ENCODE measurements at regions not wholly inside any gene's neighbourhood (a gene's known extent, or its start where the extent isn't known, plus 50 kb on each side); places are given as distances from the start of the nearest gene placed in this dataset.

GRCh38 chr6:11320914-11321597 is 88.6 kb upstream of the NEDD9 start:
- Histone ChIP-seq H3K4me3 (ENCODE audit: low read depth in 1 of 2, low read length in 2 of 2) (no peak overlapping the region), H3K36me3 (ENCODE audit: insufficient read depth, low read length) (no peaks in the 10 kb centered on the region), H3K27me3 (ENCODE audit: insufficient read depth, low read length, poor library complexity) (no peaks in the 10 kb centered on the region), H3K9me3 (ENCODE audit: insufficient read depth, low read length, severe bottlenecking) (no peaks in the 10 kb centered on the region), H3K79me2 (ENCODE audit: insufficient read depth, low read length) (no peaks in the 10 kb centered on the region), H3K4me1 (ENCODE audit: insufficient read depth, low read length) (no peaks in the 10 kb centered on the region), H4K20me1 (ENCODE audit: insufficient read depth, low read length) (no peaks in the 10 kb centered on the region), H3K9ac (ENCODE audit: low read depth, low read length) (no peak overlapping the region), H2AFZ (ENCODE audit: low read depth, low read length) (no peak overlapping the region), H3K27ac (ENCODE audit: low read length) (no peak overlapping the region), H3K4me2 (ENCODE audit: insufficient read depth, low read length) (no peak overlapping the region)
- no peak for TF ChIP-seq CTCF (IDR thresholded peaks at IDR 0.05; ENCODE audit: borderline replicate concordance, extremely low read depth, low read length, poor library complexity, severe bottlenecking)
- TF ChIP-seq EZH2 (IDR thresholded peaks at IDR 0.05; ENCODE audit: borderline replicate concordance, low read depth, low read length, severe bottlenecking) = no peak
- DNase-seq (no peak), ATAC-seq (ENCODE audit: insufficient read depth, low read depth) (no peak)

DNA sequence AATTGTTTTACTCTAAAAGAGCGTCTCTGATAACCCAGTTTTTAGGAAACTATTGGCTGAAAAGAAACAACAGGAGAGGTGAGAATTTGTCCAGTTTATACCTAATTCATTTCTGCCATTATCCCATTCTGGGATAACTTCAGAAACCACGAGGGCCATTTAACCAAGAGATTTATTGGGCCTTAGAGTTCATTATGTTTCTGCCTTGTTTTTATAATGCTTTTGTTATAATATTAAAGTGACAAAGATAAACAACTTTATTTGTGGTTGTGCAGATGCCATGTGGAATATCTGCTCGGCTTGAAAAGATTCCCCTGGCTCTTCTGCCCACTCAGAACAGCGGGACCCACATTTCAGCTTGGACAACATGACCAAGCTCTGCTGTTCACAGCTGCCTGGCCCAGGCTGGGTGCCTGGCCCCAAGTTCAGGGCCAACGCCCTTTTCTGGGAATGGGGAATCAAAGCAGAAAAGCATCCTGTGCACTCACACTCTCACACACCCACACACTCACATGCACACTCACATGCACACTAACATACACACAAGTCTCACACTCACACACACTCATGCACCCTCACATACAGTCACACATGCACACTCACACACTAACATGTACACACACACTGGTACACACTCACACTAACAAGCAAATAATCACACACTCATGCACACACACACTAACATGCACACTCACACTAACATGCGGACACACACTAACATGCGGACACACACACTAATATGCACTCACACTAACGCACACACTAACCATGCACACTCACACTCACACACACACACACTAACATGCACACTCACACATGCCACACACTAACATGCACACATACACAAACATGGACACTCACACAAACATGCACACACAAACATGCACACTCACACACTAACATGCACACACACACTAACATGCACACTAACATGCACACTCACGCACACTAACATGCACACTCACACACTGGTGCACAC is 86.7 kb upstream of the NEDD9 start:
- H3K79me2 ChIP-seq (ENCODE audit: insufficient read depth, low read length) = no peaks in the 10 kb centered on the region
- H3K9me3 ChIP-seq (ENCODE audit: insufficient read depth, low read length, severe bottlenecking) = no peaks in the 10 kb centered on the region
- H3K9ac ChIP-seq (ENCODE audit: low read depth, low read length) = no peak overlapping the region
- DNase-seq (no peak), ATAC-seq (ENCODE audit: insufficient read depth, low read depth) (no peak)
- H3K4me3 ChIP-seq (ENCODE audit: low read depth in 1 of 2, low read length in 2 of 2) = no peak overlapping the region
- no peaks in the 10 kb centered on the region for H3K4me1 ChIP-seq (ENCODE audit: insufficient read depth, low read length)
- TF ChIP-seq CTCF (IDR thresholded peaks at IDR 0.05; ENCODE audit: borderline replicate concordance, extremely low read depth, low read length, poor library complexity, severe bottlenecking) (no peak), EZH2 (IDR thresholded peaks at IDR 0.05; ENCODE audit: borderline replicate concordance, low read depth, low read length, severe bottlenecking) (no peak)
- no peak overlapping the region for H3K4me2 ChIP-seq (ENCODE audit: insufficient read depth, low read length)
- H3K36me3 ChIP-seq (ENCODE audit: insufficient read depth, low read length) = no peaks in the 10 kb centered on the region
- no peak overlapping the region for H3K27ac ChIP-seq (ENCODE audit: low read length)
- no peak overlapping the region for H2AFZ ChIP-seq (ENCODE audit: low read depth, low read length)
- H4K20me1 ChIP-seq (ENCODE audit: insufficient read depth, low read length) = no peaks in the 10 kb centered on the region
- H3K27me3 ChIP-seq (ENCODE audit: insufficient read depth, low read length, poor library complexity) = no peaks in the 10 kb centered on the region

- Histone ChIP-seq H3K9me3 (ENCODE audit: insufficient read depth, low read length, severe bottlenecking) (no peaks in the 10 kb centered on the region), H4K20me1 (ENCODE audit: insufficient read depth, low read length) (no peaks in the 10 kb centered on the region), H3K27ac (ENCODE audit: low read length) (no peak overlapping the region), H3K27me3 (ENCODE audit: insufficient read depth, low read length, poor library complexity) (no peaks in the 10 kb centered on the region), H3K4me1 (ENCODE audit: insufficient read depth, low read length) (no peaks in the 10 kb centered on the region), H3K9ac (ENCODE audit: low read depth, low read length) (no peak overlapping the region), H2AFZ (ENCODE audit: low read depth, low read length) (no peak overlapping the region), H3K4me2 (ENCODE audit: insufficient read depth, low read length) (no peak overlapping the region), H3K36me3 (ENCODE audit: insufficient read depth, low read length) (no peaks in the 10 kb centered on the region), H3K79me2 (ENCODE audit: insufficient read depth, low read length) (no peaks in the 10 kb centered on the region), H3K4me3 (ENCODE audit: low read depth in 1 of 2, low read length in 2 of 2) (no peak overlapping the region)
- no peak for DNase-seq
- ATAC-seq (ENCODE audit: insufficient read depth, low read depth) = no peak
- no peak for TF ChIP-seq CTCF (IDR thresholded peaks at IDR 0.05; ENCODE audit: borderline replicate concordance, extremely low read depth, low read length, poor library complexity, severe bottlenecking)
- TF ChIP-seq EZH2 (IDR thresholded peaks at IDR 0.05; ENCODE audit: borderline replicate concordance, low read depth, low read length, severe bottlenecking) = no peak
Measured at GRCh38 chr6:11317885-11318771, 85.7 kb upstream of the NEDD9 start.
